AG04450 (cell line): ENCODE measurements at regions not wholly inside any gene's neighbourhood (a gene's known extent, or its start where the extent isn't known, plus 50 kb on each side); places are given as distances from the start of the nearest gene placed in this dataset.
"Not testable (repeated sequence)": the region's sequence is repeated elsewhere in the genome, so short reads cannot be mapped to it uniquely, and the experiment has no call there.

Experiments used
- CTCF ChIA-PET: fragments of 300-600, 350-600 bp; formaldehyde crosslinking; extraction: SDS; loops from one replicate; lab custom pipeline; 2022; ENCODE audit warnings: antibody characterized with exemption, inconsistent platforms; lab: Charles Lee
- POLR2A ChIA-PET: fragments of 350-600 bp; formaldehyde crosslinking; extraction: SDS; loops from one replicate; lab custom pipeline; 2021; ENCODE audit warnings: antibody characterized with exemption, inconsistent platforms; lab: Yijun Ruan, JAX
- DNase-seq: peaks from one replicate; pipeline ENCODE4 v3.0.0-alpha.2; 2011; ENCODE audit warnings: low read depth, low spot score
- H3K27ac ChIP-seq: one replicate; pipeline ENCODE4 v1.5.1; 2012; ENCODE audit warnings: low read depth, low read length, control low read depth
- H3K27me3 ChIP-seq: one replicate; pipeline ENCODE4 v1.6.0; 2012; ENCODE audit warnings: low read length; ENCODE audit not compliant: control insufficient read depth, insufficient read depth
- H3K4me3 ChIP-seq: 2 replicates; pipeline ENCODE4 v1.5.1; 2011; ENCODE audit warnings: mild to moderate bottlenecking, low read depth, low read length, control low read depth
- H3K9me3 ChIP-seq: 2 replicates; pipeline ENCODE4 v1.5.1; 2012; ENCODE audit warnings: low read length; ENCODE audit not compliant: control insufficient read depth, insufficient read depth
- CTCF ChIP-seq: IDR thresholded peaks from 2 replicates; pipeline ENCODE4 v1.5.1; 2011; ENCODE audit warnings: low read depth, low read length, control low read depth, inconsistent platforms

- CTCF ChIA-PET = interaction anchor here (0.6 to 5.5 kb wide), 5 partner anchors 95 to 291 kb away, joined by 3 to 218 read pairs (median 8); no protein-coding TSS in a partner anchor
Observed at GRCh38 chr1:67503974-67504373, 73.8 kb upstream of the SERBP1 start.

GRCh38 chr1:67513392-67514294 is 83.4 kb upstream of the SERBP1 start:
- POLR2A ChIA-PET, H3K27ac ChIP-seq, DNase-seq, H3K4me3 ChIP-seq: not testable (repeated sequence)
- CTCF ChIA-PET = interaction anchor here (1.4 kb wide), 1 partner anchor 12 kb away, joined by 13 read pairs; no protein-coding TSS in a partner anchor
- peaks cover 10% of the 10 kb centered on the region; the same call in 1 of the 2 replicates for H3K9me3 ChIP-seq
- H3K27me3 ChIP-seq = peaks cover 15% of the 10 kb centered on the region

More at GRCh38 chr1:67503974-67504373, 73.8 kb upstream of the SERBP1 start:
- POLR2A ChIA-PET = no interaction called here
- Histone ChIP-seq H3K27ac (no peak overlapping the region), H3K27me3 (peaks cover 6% of the 10 kb centered on the region), H3K9me3 (no peaks in the 10 kb centered on the region), H3K4me3 (no peak overlapping the region)
- DNase-seq = no peak
- no peak for TF ChIP-seq CTCF

GRCh38 chr1:67514300-67514699 is 84.1 kb upstream of the SERBP1 start:
- ChIA-PET CTCF (interaction anchor here (1.5 kb wide), 1 partner anchor 246 kb away, joined by 3 read pairs; no protein-coding TSS in a partner anchor), POLR2A (no interaction called here)
- no peak overlapping the region for H3K4me3 ChIP-seq

DNA sequence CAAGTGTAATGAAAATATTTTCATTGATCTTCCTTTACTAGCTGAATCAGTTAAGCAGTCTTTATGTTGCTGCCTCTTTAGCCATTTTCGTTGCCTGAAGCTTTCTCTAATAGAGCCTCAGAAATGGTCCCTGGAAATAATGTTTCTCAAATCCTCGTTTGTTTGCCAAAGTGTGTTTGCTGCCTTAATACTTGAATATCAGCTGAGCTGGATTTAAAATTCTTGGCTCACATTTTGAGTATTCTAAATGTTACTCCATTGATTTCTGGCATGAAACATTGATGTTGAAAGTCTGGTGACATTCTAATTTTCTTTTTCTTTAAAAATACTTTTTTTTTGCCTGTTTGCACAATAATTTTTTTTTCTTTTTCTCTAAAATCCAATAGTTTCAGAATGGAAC is 84.6 kb upstream of the SERBP1 start:
- no peak for DNase-seq
- H3K27me3 ChIP-seq = peaks cover 15% of the 10 kb centered on the region
- ChIA-PET POLR2A (no interaction called here), CTCF (interaction anchor here (1.5 kb wide), 1 partner anchor 245 kb away, joined by 3 read pairs; no protein-coding TSS in a partner anchor)
- H3K27ac ChIP-seq = no peak overlapping the region
- peaks cover 10% of the 10 kb centered on the region for H3K9me3 ChIP-seq
- no peak for TF ChIP-seq CTCF
- H3K4me3 ChIP-seq = no peak overlapping the region

More at GRCh38 chr1:67514300-67514699, 84.1 kb upstream of the SERBP1 start:
- DNase-seq = no peak
- Histone ChIP-seq H3K27ac (no peak overlapping the region), H3K27me3 (peaks cover 15% of the 10 kb centered on the region), H3K9me3 (peaks cover 10% of the 10 kb centered on the region)
- TF ChIP-seq CTCF = no peak

GRCh38 chr1:67515324-67516080 is 85.3 kb upstream of the SERBP1 start:
- Histone ChIP-seq H3K9me3 (peaks cover 10% of the 10 kb centered on the region), H3K27me3 (peaks cover 15% of the 10 kb centered on the region), H3K27ac (no peak overlapping the region), H3K4me3 (no peak overlapping the region)
- DNase-seq = no peak
- ChIA-PET CTCF (interaction anchor here (1.5 to 3.0 kb wide), 2 partner anchors 15 to 245 kb away, joined by 3 to 15 read pairs; no protein-coding TSS in a partner anchor), POLR2A (no interaction called here)
- no peak for TF ChIP-seq CTCF
